Umbilical cord (tissue), 1 donor: ENCODE measurements at regions not wholly inside any gene's neighbourhood (a gene's known extent, or its start where the extent isn't known, plus 50 kb on each side); places are given as distances from the start of the nearest gene placed in this dataset.
"Not testable (repeated sequence)": the region's sequence is repeated elsewhere in the genome, so short reads cannot be mapped to it uniquely, and the experiment has no call there.

ENCODE experiments used
- DNase-seq: peaks from one replicate; pipeline ENCODE4 v3.0.0-alpha.2; 2015; ENCODE audit warnings: low spot score

GRCh38 chr10:33783078-33783477, 448.6 kb upstream of the NRP1 start:
- no peak for DNase-seq

- DNase-seq = peak; percentile 59
These were observed 447.3 kb upstream of the NRP1 start for GRCh38 chr10:33781606-33782395.

- DNase-seq = no peak
These were observed 446.5 kb upstream of the NRP1 start for GRCh38 chr10:33780961-33781360.

- DNase-seq = no peak
These were observed 442.8 kb upstream of the NRP1 start for GRCh38 chr10:33777223-33777622.

GRCh38 chr10:33776419-33777070, 442.1 kb upstream of the NRP1 start:
- no peak for DNase-seq

GRCh38 chr10:33774857-33775256, 440.4 kb upstream of the NRP1 start:
- no peak for DNase-seq

- DNase-seq = no peak
These were observed 439.5 kb upstream of the NRP1 start for GRCh38 chr10:33773886-33774480.

GRCh38 chr10:33773253-33773573, 438.7 kb upstream of the NRP1 start:
- DNase-seq = no peak

- peak; percentile 36 for DNase-seq
These were observed 438.1 kb upstream of the NRP1 start for GRCh38 chr10:33772370-33773252.

GRCh38 chr10:33771856-33772255, 437.4 kb upstream of the NRP1 start:
- not testable (repeated sequence) for DNase-seq

GRCh38 chr10:33764694-33765185, 430.3 kb upstream of the NRP1 start:
- no peak for DNase-seq

- no peak for DNase-seq
These were observed 425.8 kb upstream of the NRP1 start for GRCh38 chr10:33760056-33760943.

GRCh38 chr10:33759191-33759590, 424.7 kb upstream of the NRP1 start:
- DNase-seq = no peak

GRCh38 chr10:33758299-33758698, 423.8 kb upstream of the NRP1 start:
- DNase-seq = no peak

- DNase-seq = no peak
These were observed 419.6 kb upstream of the NRP1 start for GRCh38 chr10:33754052-33754451.

GRCh38 chr10:33753389-33753788, 418.9 kb upstream of the NRP1 start:
- DNase-seq = no peak

GRCh38 chr10:33749790-33750189, 415.3 kb upstream of the NRP1 start:
- no peak for DNase-seq

- DNase-seq = no peak
These were observed 414.7 kb upstream of the NRP1 start for GRCh38 chr10:33749067-33749735.

GRCh38 chr10:33746836-33747268, 412.4 kb upstream of the NRP1 start:
- no peak for DNase-seq

GRCh38 chr10:33746186-33746585, 411.7 kb upstream of the NRP1 start:
- no peak for DNase-seq
